CD4-positive, alpha-beta T cell (primary cell): ENCODE measurements at regions not wholly inside any gene's neighbourhood (a gene's known extent, or its start where the extent isn't known, plus 50 kb on each side); places are given as distances from the start of the nearest gene placed in this dataset.
"Not testable (repeated sequence)": the region's sequence is repeated elsewhere in the genome, so short reads cannot be mapped to it uniquely, and the experiment has no call there.

Experiments
- ATAC-seq: fragments of 200-7000 bp; cut with Tn5 transposase; one replicate; pipeline ENCODE4 v1.10.0; 2022; ENCODE audit warnings: mild to moderate bottlenecking; ENCODE audit not compliant: poor library complexity
- CTCF ChIA-PET: fragments of 350-600 bp; sonication (Branson Sonifier 250); formaldehyde crosslinking; loops from one replicate; lab custom pipeline; 2021; ENCODE audit warnings: antibody characterized with exemption, inconsistent platforms; lab: Charles Lee
- POLR2A ChIA-PET: fragments of 350-600 bp; sonication (Branson Sonifier 250); formaldehyde crosslinking; loops from one replicate; lab custom pipeline; 2021; ENCODE audit warnings: antibody characterized with exemption, inconsistent platforms; lab: Charles Lee
- DNase-seq, 14 experiments: peaks; one replicate each; pipeline ENCODE4 v3.0.0-alpha.2; 2013 to 2020; ENCODE audit warnings: mixed read lengths in 2 of 14
- H3K27ac ChIP-seq, 2 donors: one replicate each; pipeline versions ENCODE4 v1.5.1 to v1.7.0; 2013; ENCODE audit warnings: low read length in 2 of 2, low read depth in 1 of 2, mild to moderate bottlenecking in 1 of 2
- H3K27me3 ChIP-seq, 2 experiments: 1 replicate in 1 of 2; 2 replicates in 1 of 2; pipeline versions ENCODE4 v1.6.1 to v1.7.0; 2013; ENCODE audit warnings: low read length in 2 of 2, control low read depth in 1 of 2, mild to moderate bottlenecking in 1 of 2, moderate library complexity in 1 of 2; ENCODE audit not compliant: insufficient read depth in 2 of 2, control insufficient read depth in 1 of 2
- H3K36me3 ChIP-seq: one replicate; pipeline ENCODE4 v1.6.1; 2013; ENCODE audit warnings: low read length, control low read depth; ENCODE audit not compliant: insufficient read depth
- H3K4me1 ChIP-seq: one replicate; pipeline ENCODE4 v1.6.1; 2013; ENCODE audit warnings: low read length, control low read depth; ENCODE audit not compliant: insufficient read depth
- H3K4me3 ChIP-seq: one replicate; pipeline ENCODE4 v1.5.1; 2013; ENCODE audit warnings: mild to moderate bottlenecking, low read length, moderate library complexity
- H3K9me3 ChIP-seq, 2 experiments: 1 replicate in 1 of 2; 2 replicates in 1 of 2; pipeline versions ENCODE4 v1.6.1 to v1.7.0; 2013; ENCODE audit warnings: low read length in 2 of 2, mild to moderate bottlenecking in 2 of 2, control low read depth in 1 of 2, moderate library complexity in 1 of 2; ENCODE audit not compliant: control insufficient read depth in 1 of 2, insufficient read depth in 1 of 2
- H3K27ac Mint-ChIP-seq: one replicate; pipeline ENCODE4 v1.8.0; 2020; ENCODE audit warnings: mixed read lengths
- H3K27me3 Mint-ChIP-seq: one replicate; pipeline ENCODE4 v1.8.0; 2021; ENCODE audit warnings: mixed read lengths
- H3K36me3 Mint-ChIP-seq: one replicate; pipeline ENCODE4 v1.8.0; 2021; ENCODE audit warnings: low read depth, mixed read lengths
- H3K4me1 Mint-ChIP-seq: one replicate; pipeline ENCODE4 v1.8.0; 2021; ENCODE audit warnings: low read depth, mixed read lengths
- H3K4me3 Mint-ChIP-seq: one replicate; pipeline ENCODE4 v1.8.0; 2020; ENCODE audit warnings: mild to moderate bottlenecking, mixed read lengths
- H3K9me3 Mint-ChIP-seq: one replicate; pipeline ENCODE4 v1.8.0; 2020; ENCODE audit warnings: mixed read lengths
- intact Hi-C, 2 experiments: fragments of 100-400 bp; cut with DNase I in 1 of 2; cut with micrococcal nuclease in 1 of 2; formaldehyde crosslinking; loops; one replicate each; pipeline versions ENCODE4 v1.15.1 to v1.9.0; 2023 to 2025; cut with DNase I, micrococcal nuclease
- TF ChIP-seq, protein P1 (sequence below): fragments of 200-600 bp; IDR thresholded peaks from one replicate; pipeline ENCODE4 v1.8.0; 2022; ENCODE audit warnings: antibody characterized with exemption, mild to moderate bottlenecking

- Mint-ChIP-seq H3K9me3 (peaks cover 14% of the 10 kb centered on the region), H3K27me3 (no peaks in the 10 kb centered on the region), H3K27ac (no peak overlapping the region), H3K4me1 (no peaks in the 10 kb centered on the region), H3K4me3 (no peak overlapping the region), H3K36me3 (no peaks in the 10 kb centered on the region)
- no peaks in the 10 kb centered on the region for H3K36me3 ChIP-seq
- TF ChIP-seq, protein P1, sequence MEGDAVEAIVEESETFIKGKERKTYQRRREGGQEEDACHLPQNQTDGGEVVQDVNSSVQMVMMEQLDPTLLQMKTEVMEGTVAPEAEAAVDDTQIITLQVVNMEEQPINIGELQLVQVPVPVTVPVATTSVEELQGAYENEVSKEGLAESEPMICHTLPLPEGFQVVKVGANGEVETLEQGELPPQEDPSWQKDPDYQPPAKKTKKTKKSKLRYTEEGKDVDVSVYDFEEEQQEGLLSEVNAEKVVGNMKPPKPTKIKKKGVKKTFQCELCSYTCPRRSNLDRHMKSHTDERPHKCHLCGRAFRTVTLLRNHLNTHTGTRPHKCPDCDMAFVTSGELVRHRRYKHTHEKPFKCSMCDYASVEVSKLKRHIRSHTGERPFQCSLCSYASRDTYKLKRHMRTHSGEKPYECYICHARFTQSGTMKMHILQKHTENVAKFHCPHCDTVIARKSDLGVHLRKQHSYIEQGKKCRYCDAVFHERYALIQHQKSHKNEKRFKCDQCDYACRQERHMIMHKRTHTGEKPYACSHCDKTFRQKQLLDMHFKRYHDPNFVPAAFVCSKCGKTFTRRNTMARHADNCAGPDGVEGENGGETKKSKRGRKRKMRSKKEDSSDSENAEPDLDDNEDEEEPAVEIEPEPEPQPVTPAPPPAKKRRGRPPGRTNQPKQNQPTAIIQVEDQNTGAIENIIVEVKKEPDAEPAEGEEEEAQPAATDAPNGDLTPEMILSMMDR, result no peak
- no peak for DNase-seq
- no peak overlapping the region for H3K27ac ChIP-seq
- no peaks in the 10 kb centered on the region for H3K4me1 ChIP-seq
- no peaks in the 10 kb centered on the region for H3K9me3 ChIP-seq
- ChIA-PET POLR2A (no interaction called here), CTCF (no interaction called here)
- ATAC-seq, result no peak
- no peak overlapping the region for H3K4me3 ChIP-seq
- intact Hi-C loops, result no loop called here
- H3K27me3 ChIP-seq, result peaks cover 0 to 4% of the 10 kb centered on the region in 2 experiments
Observed at GRCh38 chr12:102669056-102669455, 188.7 kb upstream of the IGF1 start.

GRCh38 chr12:102666176-102666575 is 185.8 kb upstream of the IGF1 start:
- H3K4me3 Mint-ChIP-seq, H3K36me3 ChIP-seq, H3K9me3 ChIP-seq, H3K4me3 ChIP-seq, H3K27ac ChIP-seq, H3K27ac Mint-ChIP-seq, H3K4me1 Mint-ChIP-seq, DNase-seq, CTCF ChIA-PET, intact Hi-C loops, H3K4me1 ChIP-seq, POLR2A ChIA-PET, H3K27me3 Mint-ChIP-seq, H3K36me3 Mint-ChIP-seq, ATAC-seq, H3K27me3 ChIP-seq: not testable (repeated sequence)
- H3K9me3 Mint-ChIP-seq, result peaks cover 12% of the 10 kb centered on the region

DNA sequence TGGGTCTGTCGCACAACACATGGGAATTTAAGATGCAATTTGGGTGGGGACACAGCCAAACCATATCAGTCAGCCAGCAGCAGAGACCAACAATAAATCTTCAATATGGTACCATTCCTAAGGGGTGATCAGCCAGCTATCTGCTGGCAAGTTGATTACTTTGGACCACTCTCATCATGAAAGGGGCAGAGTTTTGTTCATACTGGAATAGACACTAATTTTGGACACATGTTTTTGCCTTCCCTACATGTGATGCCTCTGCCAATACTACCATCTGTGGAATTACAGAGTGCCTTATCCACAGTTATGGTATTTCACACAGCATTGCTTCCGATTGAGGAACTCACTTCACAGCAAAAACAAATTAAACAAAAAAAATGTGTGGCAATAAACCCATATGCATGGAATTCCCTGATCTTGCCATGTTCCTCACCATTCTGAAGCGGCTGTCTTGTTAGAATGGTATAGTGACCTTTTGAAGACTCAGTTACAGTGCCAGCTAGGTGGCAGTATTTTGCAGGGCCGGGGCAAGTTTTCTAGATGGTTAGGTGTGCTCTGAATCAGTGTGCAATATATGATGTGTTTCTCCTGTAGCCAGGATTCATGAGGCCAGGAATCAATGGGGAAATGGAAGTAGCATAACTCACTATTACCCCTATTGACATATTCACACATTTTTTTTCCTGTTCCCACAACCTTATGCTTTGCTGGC is 179.0 kb upstream of the IGF1 start:
- H3K27ac ChIP-seq, result no peak overlapping the region
- ChIA-PET POLR2A (no interaction called here), CTCF (no interaction called here)
- intact Hi-C loops, result no loop called here
- H3K4me3 Mint-ChIP-seq, result no peak overlapping the region
- peaks cover 0 to 6% of the 10 kb centered on the region in 2 experiments for H3K9me3 ChIP-seq
- no peaks in the 10 kb centered on the region for H3K27me3 ChIP-seq
- no peaks in the 10 kb centered on the region for H3K4me1 Mint-ChIP-seq
- ATAC-seq, result no peak
- no peaks in the 10 kb centered on the region for H3K4me1 ChIP-seq
- no peaks in the 10 kb centered on the region for H3K36me3 Mint-ChIP-seq
- H3K27ac Mint-ChIP-seq, result no peak overlapping the region
- H3K27me3 Mint-ChIP-seq, result no peaks in the 10 kb centered on the region
- DNase-seq, result no peak
- H3K36me3 ChIP-seq, result no peaks in the 10 kb centered on the region
- TF ChIP-seq, protein P1, result no peak
- no peak overlapping the region for H3K4me3 ChIP-seq
- peaks cover 12% of the 10 kb centered on the region for H3K9me3 Mint-ChIP-seq

GRCh38 chr12:102653406-102653805 is 173.0 kb upstream of the IGF1 start:
- ChIA-PET POLR2A (no interaction called here), CTCF (no interaction called here)
- H3K4me1 ChIP-seq, result no peaks in the 10 kb centered on the region
- peaks cover 0 to 6% of the 10 kb centered on the region in 2 experiments for H3K9me3 ChIP-seq
- Mint-ChIP-seq H3K4me3 (no peak overlapping the region), H3K36me3 (no peaks in the 10 kb centered on the region), H3K9me3 (no peaks in the 10 kb centered on the region), H3K4me1 (no peaks in the 10 kb centered on the region), H3K27me3 (no peaks in the 10 kb centered on the region), H3K27ac (no peak overlapping the region)
- ATAC-seq, result no peak
- no peak overlapping the region for H3K4me3 ChIP-seq
- intact Hi-C loops, result no loop called here
- DNase-seq, result no peak
- TF ChIP-seq, protein P1, result no peak
- H3K36me3 ChIP-seq, result no peaks in the 10 kb centered on the region
- no peak overlapping the region for H3K27ac ChIP-seq
- no peaks in the 10 kb centered on the region for H3K27me3 ChIP-seq
